Stomach (tissue), 8 donors: ENCODE measurements at regions not wholly inside any gene's neighbourhood (a gene's known extent, or its start where the extent isn't known, plus 50 kb on each side); places are given as distances from the start of the nearest gene placed in this dataset.

ENCODE experiments used
- DNase-seq, 2 donors: peaks; one replicate each; pipeline versions ENCODE4 v3.0.0 to v3.0.0-alpha.2; 2013 to 2019
- H3K27ac ChIP-seq, 5 donors: fragments of 200-600 bp in 4 of 5; sonication (generic) in 4 of 5; one replicate each; pipeline ENCODE4 v1.5.1; 2013 to 2019; ENCODE audit warnings: mild to moderate bottlenecking in 1 of 5, moderate library complexity in 1 of 5
- H3K27me3 ChIP-seq, 3 donors: fragments of 200-600 bp; sonication (generic); one replicate each; pipeline ENCODE4 v1.5.1; 2017 to 2019; ENCODE audit warnings: mixed run types in 1 of 3
- H3K36me3 ChIP-seq, 4 donors: fragments of 200-600 bp; sonication (generic); 1 replicate in 3 of 4; 2 replicates in 1 of 4; pipeline ENCODE4 v1.5.1; 2016 to 2019
- H3K4me1 ChIP-seq, 4 donors: fragments of 200-600 bp; sonication (generic); one replicate each; pipeline ENCODE4 v1.5.1; 2016 to 2019
- H3K4me3 ChIP-seq, 4 donors: fragments of 200-600 bp; sonication (generic) in 3 of 4; one replicate each; pipeline ENCODE4 v1.5.1; 2016 to 2019; ENCODE audit warnings: mild to moderate bottlenecking in 1 of 4
- H3K9me3 ChIP-seq, 4 donors: fragments of 200-600 bp; sonication (generic); one replicate each; pipeline ENCODE4 v1.5.1; 2016 to 2019
- EP300 ChIP-seq: sonication (generic); formaldehyde crosslinking; IDR thresholded peaks from one replicate; pipeline ENCODE4 v1.6.1; 2017; ENCODE audit warnings: antibody characterized with exemption
- POLR2A ChIP-seq, 4 donors: fragments of 450-650 bp; IDR thresholded peaks; one replicate each; pipeline ENCODE4 v1.6.1; 2016; ENCODE audit warnings: antibody characterized with exemption in 4 of 4, control low read depth in 2 of 4, mild to moderate bottlenecking in 1 of 4, moderate library complexity in 1 of 4
- POLR2AphosphoS5 ChIP-seq, 3 donors: sonication (generic); formaldehyde crosslinking; IDR thresholded peaks; one replicate each; pipeline ENCODE4 v1.6.1; 2016; ENCODE audit warnings: antibody characterized with exemption in 3 of 3
- WGBS, 5 donors: extraction: QIAGEN DNeasy Blood & Tissue Kit in 3 of 5; methylation state at CpG; one replicate each; pipeline versions ENCODE4 v1.1.5 to v1.1.7; 2013 to 2018; 5-methylcytosine and 5-hydroxymethylcytosine counted together
- intact Hi-C: fragments of 100-400 bp; cut with DNase I; formaldehyde crosslinking; loops from one replicate; pipeline ENCODE4 v1.15.1; 2023; ENCODE audit warnings: low total_unique reads
- TF ChIP-seq, protein P1 (sequence below), 7 experiments: fragments of 450-650 bp in 4 of 7; fragments of 200-600 bp in 3 of 7; sonication (generic) in 3 of 7; IDR thresholded peaks; one replicate each; pipeline ENCODE4 v1.5.1; 2016 to 2019; ENCODE audit warnings: antibody characterized with exemption in 7 of 7, control low read depth in 2 of 7, mild to moderate bottlenecking in 1 of 7
- donor health status: healthy with polysubstance abuse.
- donor health status: Bipolar disorder and iron deficiency.
- donor health status: healthy.

DNA sequence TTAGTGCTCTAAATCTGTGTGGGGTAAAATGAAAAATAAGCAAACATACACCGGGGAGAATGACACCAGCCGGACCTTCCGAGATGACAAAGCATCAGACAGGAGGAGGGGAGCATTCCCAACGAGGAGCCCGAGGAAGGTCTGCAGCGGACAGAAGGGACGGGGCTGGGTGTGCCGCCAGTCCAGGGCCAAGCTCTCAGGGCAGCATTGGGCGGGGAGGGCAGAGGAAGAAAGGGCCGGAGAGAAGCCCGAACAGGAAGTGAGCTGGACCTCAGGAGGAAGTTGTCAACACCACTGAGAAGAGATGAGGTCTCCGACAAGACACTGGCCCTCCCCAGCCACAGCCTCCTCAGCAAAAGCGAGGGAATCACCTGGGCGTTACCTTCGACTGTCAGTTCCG lies 182.6 kb upstream of the RNF32 start:
- H3K9me3 ChIP-seq = no peaks in the 10 kb centered on the region
- no peak overlapping the region for H3K4me3 ChIP-seq
- no peaks in the 10 kb centered on the region for H3K36me3 ChIP-seq
- TF ChIP-seq, protein P1, sequence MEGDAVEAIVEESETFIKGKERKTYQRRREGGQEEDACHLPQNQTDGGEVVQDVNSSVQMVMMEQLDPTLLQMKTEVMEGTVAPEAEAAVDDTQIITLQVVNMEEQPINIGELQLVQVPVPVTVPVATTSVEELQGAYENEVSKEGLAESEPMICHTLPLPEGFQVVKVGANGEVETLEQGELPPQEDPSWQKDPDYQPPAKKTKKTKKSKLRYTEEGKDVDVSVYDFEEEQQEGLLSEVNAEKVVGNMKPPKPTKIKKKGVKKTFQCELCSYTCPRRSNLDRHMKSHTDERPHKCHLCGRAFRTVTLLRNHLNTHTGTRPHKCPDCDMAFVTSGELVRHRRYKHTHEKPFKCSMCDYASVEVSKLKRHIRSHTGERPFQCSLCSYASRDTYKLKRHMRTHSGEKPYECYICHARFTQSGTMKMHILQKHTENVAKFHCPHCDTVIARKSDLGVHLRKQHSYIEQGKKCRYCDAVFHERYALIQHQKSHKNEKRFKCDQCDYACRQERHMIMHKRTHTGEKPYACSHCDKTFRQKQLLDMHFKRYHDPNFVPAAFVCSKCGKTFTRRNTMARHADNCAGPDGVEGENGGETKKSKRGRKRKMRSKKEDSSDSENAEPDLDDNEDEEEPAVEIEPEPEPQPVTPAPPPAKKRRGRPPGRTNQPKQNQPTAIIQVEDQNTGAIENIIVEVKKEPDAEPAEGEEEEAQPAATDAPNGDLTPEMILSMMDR (IDR thresholded peaks at IDR 0.05) = no peak
- TF ChIP-seq POLR2A (IDR thresholded peaks at IDR 0.05) (no peak), EP300 (no peak), POLR2AphosphoS5 (IDR thresholded peaks at IDR 0.05) (no peak)
- WGBS, 5 donors = 85 to 95% (median 89%) methylated on average over 16 of the region's 16 CpGs
- H3K4me1 ChIP-seq = peaks cover 0 to 10% (median 2%) of the 10 kb centered on the region in 4 donors
- H3K27me3 ChIP-seq = no peaks in the 10 kb centered on the region
- H3K27ac ChIP-seq = no peak overlapping the region
- no peak for DNase-seq
- intact Hi-C loops = no loop called here

DNA sequence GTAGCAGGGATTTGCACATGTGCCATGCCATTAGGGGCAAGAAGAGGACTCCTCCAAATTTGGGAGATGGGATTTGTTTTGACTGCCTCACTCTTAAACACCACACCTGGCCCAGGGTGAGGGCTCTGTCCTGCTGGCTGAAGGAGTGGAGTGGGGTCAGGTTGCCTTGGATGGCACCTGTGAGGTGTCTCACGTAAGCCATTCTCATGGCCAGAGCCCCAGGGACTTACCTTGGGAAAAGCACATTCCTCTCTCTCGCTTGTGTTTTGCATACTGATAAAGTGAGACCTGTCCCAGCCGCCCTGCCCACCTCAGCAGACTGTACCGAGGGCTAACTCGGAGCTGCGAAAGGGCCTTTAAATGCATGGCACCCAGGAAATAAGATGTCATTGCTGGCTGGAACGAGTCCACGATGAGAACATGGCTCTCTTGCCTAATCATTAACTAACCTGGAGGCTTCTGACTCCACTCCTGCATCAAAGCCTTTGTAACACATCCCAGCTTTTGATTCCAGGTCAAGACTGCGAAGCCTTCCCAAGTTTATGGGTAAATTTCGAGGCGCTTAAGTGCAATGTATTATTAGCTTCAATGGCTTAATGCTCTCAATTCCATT lies 184.0 kb upstream of the RNF32 start:
- TF ChIP-seq, protein P1 (IDR thresholded peaks at IDR 0.05) = no peak
- TF ChIP-seq POLR2A (IDR thresholded peaks at IDR 0.05) = no peak
- no peak for TF ChIP-seq POLR2AphosphoS5 (IDR thresholded peaks at IDR 0.05)
- TF ChIP-seq EP300 = no peak
- DNase-seq = peak in 1 of 2 donors; percentile 64
- peaks cover 0 to 5% (median 1%) of the 10 kb centered on the region in 4 donors for H3K4me1 ChIP-seq
- no peaks in the 10 kb centered on the region for H3K9me3 ChIP-seq
- no peak overlapping the region for H3K4me3 ChIP-seq
- H3K27ac ChIP-seq = no peak overlapping the region
- 38 to 58% (median 55%) methylated on average over 11 of the region's 11 CpGs for WGBS, 5 donors
- no peaks in the 10 kb centered on the region for H3K36me3 ChIP-seq
- no peaks in the 10 kb centered on the region for H3K27me3 ChIP-seq
- intact Hi-C loops = no loop called here

DNA sequence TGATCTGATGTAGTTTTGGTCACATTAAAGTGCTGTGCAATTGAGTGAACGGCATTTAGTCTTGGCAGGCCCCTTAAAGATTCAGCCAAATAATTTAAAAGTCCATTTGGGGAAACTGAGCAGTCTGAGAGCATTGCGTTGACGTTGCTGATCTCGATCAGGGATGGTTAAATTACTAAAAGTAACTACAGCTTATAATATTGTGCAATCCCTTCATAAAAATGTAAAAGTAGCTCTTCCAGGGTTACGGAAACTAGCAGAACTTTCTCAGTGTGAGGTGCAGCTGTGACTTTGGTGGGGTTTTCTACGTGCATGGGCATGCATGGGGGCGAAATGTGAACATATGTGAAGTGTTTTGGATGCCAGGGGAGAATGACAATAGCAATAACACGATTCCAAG lies 184.5 kb upstream of the RNF32 start:
- TF ChIP-seq POLR2A (IDR thresholded peaks at IDR 0.05) = no peak
- peaks cover 0 to 5% (median 0%) of the 10 kb centered on the region in 4 donors for H3K4me1 ChIP-seq
- intact Hi-C loops = no loop called here
- H3K4me3 ChIP-seq = no peak overlapping the region
- no peaks in the 10 kb centered on the region for H3K27me3 ChIP-seq
- H3K27ac ChIP-seq = no peak overlapping the region
- no peak for DNase-seq
- no peaks in the 10 kb centered on the region for H3K36me3 ChIP-seq
- 77 to 88% (median 85%) methylated on average over 8 of the region's 8 CpGs for WGBS, 5 donors
- H3K9me3 ChIP-seq = no peaks in the 10 kb centered on the region

DNA sequence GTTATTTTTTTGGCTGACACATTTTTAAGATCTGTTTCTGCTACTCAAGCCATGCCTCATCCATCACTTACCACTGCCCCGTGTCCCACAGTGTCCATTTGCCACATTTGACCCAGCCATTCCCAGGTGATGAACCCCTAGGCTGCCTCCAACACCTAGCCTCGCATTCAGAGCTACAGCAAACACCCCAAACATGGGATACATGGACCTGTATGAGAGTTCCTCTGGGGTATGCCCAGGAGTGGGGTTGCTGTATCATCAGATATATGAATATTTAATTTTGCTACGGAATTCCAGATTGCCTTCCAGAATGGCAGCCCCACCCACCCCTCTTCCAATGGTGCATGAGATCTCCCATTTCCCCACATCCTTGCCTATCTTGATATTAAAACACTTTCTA lies 190.1 kb upstream of the RNF32 start:
- H3K36me3 ChIP-seq = no peaks in the 10 kb centered on the region
- H3K4me3 ChIP-seq = no peak overlapping the region
- WGBS, 5 donors = 72 to 83% (median 79%) methylated on average over 3 of the region's 3 CpGs
- H3K9me3 ChIP-seq = no peaks in the 10 kb centered on the region
- H3K27ac ChIP-seq = no peak overlapping the region
- intact Hi-C loops = no loop called here
- H3K27me3 ChIP-seq = no peaks in the 10 kb centered on the region
- no peaks in the 10 kb centered on the region for H3K4me1 ChIP-seq
- TF ChIP-seq POLR2AphosphoS5 (IDR thresholded peaks at IDR 0.05) (no peak), EP300 (no peak), POLR2A (IDR thresholded peaks at IDR 0.05) (no peak)
- TF ChIP-seq, protein P1 (IDR thresholded peaks at IDR 0.05) = no peak
- DNase-seq = no peak

DNA sequence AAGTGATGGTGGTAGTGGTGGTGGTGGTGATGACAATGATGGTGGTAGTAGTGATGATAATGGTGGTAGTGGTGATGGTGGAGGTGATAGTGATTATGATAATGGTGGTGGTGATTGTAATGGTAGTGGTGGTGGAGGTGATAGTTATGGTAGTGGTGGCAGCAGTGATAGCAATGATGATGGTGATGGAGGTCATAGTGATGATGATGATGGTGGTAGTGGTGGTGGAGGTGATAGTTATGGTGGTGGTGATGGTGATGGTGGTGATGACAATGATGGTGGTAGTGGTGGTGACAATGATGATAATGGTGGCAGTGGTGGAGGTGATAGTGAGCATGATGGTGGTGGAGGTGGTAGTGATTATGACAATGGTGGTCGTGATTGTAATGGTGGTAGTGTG lies 191.7 kb upstream of the RNF32 start:
- H3K27ac ChIP-seq = no peak overlapping the region
- 74 to 85% (median 81%) methylated on average over 1 of the region's 1 CpG for WGBS, 5 donors
- no peaks in the 10 kb centered on the region for H3K36me3 ChIP-seq
- H3K9me3 ChIP-seq = no peaks in the 10 kb centered on the region
- no peaks in the 10 kb centered on the region for H3K27me3 ChIP-seq
- TF ChIP-seq POLR2A (IDR thresholded peaks at IDR 0.05) (no peak), POLR2AphosphoS5 (IDR thresholded peaks at IDR 0.05) (no peak), EP300 (no peak)
- TF ChIP-seq, protein P1 (IDR thresholded peaks at IDR 0.05) = no peak
- H3K4me1 ChIP-seq = no peaks in the 10 kb centered on the region
- no peak overlapping the region for H3K4me3 ChIP-seq
- intact Hi-C loops = no loop called here
- no peak for DNase-seq
